Right atrium auricular region (tissue), 2 donors: ENCODE measurements at regions not wholly inside any gene's neighbourhood (a gene's known extent, or its start where the extent isn't known, plus 50 kb on each side); places are given as distances from the start of the nearest gene placed in this dataset.
A peak's percentile ranks its signal among the peaks of the same experiment; 100 is the strongest.

Experiments
- DNase-seq: peaks from one replicate; pipeline ENCODE4 v3.0.0-alpha.2; 2019; ENCODE audit warnings: low spot score
- H3K27ac ChIP-seq, 2 donors: fragments of 200-600 bp; sonication (generic); 1 replicate in 1 of 2; 2 replicates in 1 of 2; pipeline ENCODE4 v1.5.1; 2016 to 2019
- H3K27me3 ChIP-seq, 2 donors: fragments of 200-600 bp; sonication (generic); one replicate each; pipeline versions ENCODE4 v1.5.1 to v1.6.0; 2017 to 2019
- H3K36me3 ChIP-seq: fragments of 200-600 bp; sonication (generic); one replicate; pipeline ENCODE4 v1.5.1; 2016
- H3K4me1 ChIP-seq, 2 donors: fragments of 200-600 bp; sonication (generic); one replicate each; pipeline versions ENCODE4 v1.5.1 to v1.6.0; 2017 to 2019
- H3K4me3 ChIP-seq, 2 donors: fragments of 200-600 bp; sonication (generic); 1 replicate in 1 of 2; 2 replicates in 1 of 2; pipeline ENCODE4 v1.5.1; 2017 to 2019; ENCODE audit warnings: mild to moderate bottlenecking in 1 of 2, moderate library complexity in 1 of 2
- H3K9me3 ChIP-seq, 2 donors: fragments of 200-600 bp; sonication (generic); one replicate each; pipeline ENCODE4 v1.5.1; 2019
- TF ChIP-seq, protein P1 (sequence below), 2 donors: fragments of 200-600 bp; sonication (generic); IDR thresholded peaks; one replicate each; pipeline ENCODE4 v1.5.1; 2019; ENCODE audit warnings: antibody characterized with exemption in 2 of 2

- H3K36me3 ChIP-seq, result no peaks in the 10 kb centered on the region
- no peak overlapping the region for H3K4me3 ChIP-seq
- TF ChIP-seq, protein P1, sequence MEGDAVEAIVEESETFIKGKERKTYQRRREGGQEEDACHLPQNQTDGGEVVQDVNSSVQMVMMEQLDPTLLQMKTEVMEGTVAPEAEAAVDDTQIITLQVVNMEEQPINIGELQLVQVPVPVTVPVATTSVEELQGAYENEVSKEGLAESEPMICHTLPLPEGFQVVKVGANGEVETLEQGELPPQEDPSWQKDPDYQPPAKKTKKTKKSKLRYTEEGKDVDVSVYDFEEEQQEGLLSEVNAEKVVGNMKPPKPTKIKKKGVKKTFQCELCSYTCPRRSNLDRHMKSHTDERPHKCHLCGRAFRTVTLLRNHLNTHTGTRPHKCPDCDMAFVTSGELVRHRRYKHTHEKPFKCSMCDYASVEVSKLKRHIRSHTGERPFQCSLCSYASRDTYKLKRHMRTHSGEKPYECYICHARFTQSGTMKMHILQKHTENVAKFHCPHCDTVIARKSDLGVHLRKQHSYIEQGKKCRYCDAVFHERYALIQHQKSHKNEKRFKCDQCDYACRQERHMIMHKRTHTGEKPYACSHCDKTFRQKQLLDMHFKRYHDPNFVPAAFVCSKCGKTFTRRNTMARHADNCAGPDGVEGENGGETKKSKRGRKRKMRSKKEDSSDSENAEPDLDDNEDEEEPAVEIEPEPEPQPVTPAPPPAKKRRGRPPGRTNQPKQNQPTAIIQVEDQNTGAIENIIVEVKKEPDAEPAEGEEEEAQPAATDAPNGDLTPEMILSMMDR (IDR thresholded peaks at IDR 0.05), result no peak
- peaks cover 0 to 10% of the 10 kb centered on the region in 2 donors for H3K4me1 ChIP-seq
- H3K9me3 ChIP-seq, result no peaks in the 10 kb centered on the region
- DNase-seq, result no peak
- H3K27ac ChIP-seq, result no peak overlapping the region
- H3K27me3 ChIP-seq, result no peaks in the 10 kb centered on the region
Measured at GRCh38 chr3:194766845-194767244, 81.2 kb downstream of the FAM43A start.

GRCh38 chr3:194767446-194768207, 81.9 kb downstream of the FAM43A start:
- no peak overlapping the region for H3K4me3 ChIP-seq
- no peaks in the 10 kb centered on the region for H3K9me3 ChIP-seq
- peaks cover 0 to 10% of the 10 kb centered on the region in 2 donors for H3K4me1 ChIP-seq
- H3K27ac ChIP-seq, result no peak overlapping the region
- no peaks in the 10 kb centered on the region for H3K27me3 ChIP-seq
- no peaks in the 10 kb centered on the region for H3K36me3 ChIP-seq
- DNase-seq, result no peak
- TF ChIP-seq, protein P1 (IDR thresholded peaks at IDR 0.05), result no peak

DNA sequence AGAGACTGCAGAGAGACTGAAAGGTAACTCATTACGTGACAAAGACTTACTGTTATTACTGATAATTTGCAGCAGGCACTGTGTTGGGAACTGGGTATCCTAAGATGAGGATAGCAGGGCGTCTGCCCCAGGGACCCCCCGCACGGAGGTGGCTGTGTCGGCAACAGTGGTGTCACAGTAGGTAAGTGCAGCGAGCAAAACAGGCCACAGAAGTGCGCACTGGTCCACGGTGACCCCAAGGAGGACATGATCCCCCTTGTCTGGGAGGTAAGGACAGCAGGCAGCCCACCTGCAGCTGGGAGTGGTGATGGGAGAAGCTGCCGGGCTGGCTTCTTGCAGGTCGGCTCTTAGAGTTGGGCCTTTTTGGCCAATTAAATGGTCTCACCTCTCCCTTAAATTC, 82.9 kb downstream of the FAM43A start:
- Histone ChIP-seq H3K4me3 (no peak overlapping the region), H3K4me1 (peaks cover 0 to 20% of the 10 kb centered on the region in 2 donors), H3K9me3 (no peaks in the 10 kb centered on the region), H3K27ac (no peak overlapping the region), H3K36me3 (no peaks in the 10 kb centered on the region), H3K27me3 (no peaks in the 10 kb centered on the region)
- TF ChIP-seq, protein P1 (IDR thresholded peaks at IDR 0.05), result no peak
- DNase-seq, result no peak

DNA sequence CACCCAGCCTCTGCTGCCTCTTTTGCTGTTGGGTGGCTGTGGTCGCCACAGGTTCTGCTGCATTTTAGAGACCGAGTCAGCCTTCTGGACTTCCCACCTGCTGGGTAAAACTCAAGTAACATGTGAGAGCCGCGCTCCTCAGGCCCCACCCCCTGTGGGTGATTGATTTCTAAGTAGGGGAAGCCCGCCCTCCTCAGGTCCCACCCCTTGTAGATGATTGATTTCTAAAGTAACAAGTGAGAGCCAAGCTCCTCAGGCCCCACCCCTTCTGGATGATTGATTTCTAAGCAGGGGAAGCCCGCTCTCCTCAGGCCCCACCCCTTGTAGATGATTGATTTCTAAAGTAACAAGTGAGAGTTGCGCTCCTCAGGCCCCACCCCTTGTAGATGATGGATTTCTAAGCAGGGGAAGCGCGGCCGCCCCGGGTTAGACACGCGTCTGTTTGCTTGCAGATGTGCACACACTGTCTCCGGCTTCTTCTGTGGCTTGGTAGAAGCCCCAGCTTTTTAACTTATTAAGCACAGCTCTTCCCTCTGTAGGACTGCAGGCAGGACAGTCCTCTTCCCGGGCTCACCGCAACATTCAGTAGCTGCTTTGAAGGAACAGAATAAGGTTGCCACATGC, 83.4 kb downstream of the FAM43A start:
- peak overlapping the region; percentile 20 to 44 for H3K4me3 ChIP-seq
- H3K4me1 ChIP-seq, result peaks cover 0 to 23% of the 10 kb centered on the region in 2 donors
- peak; percentile 97 for DNase-seq
- no peaks in the 10 kb centered on the region for H3K36me3 ChIP-seq
- no peaks in the 10 kb centered on the region for H3K27me3 ChIP-seq
- H3K27ac ChIP-seq, result peak overlapping the region; percentile 38 to 56
- TF ChIP-seq, protein P1 (IDR thresholded peaks at IDR 0.05), result no peak
- no peaks in the 10 kb centered on the region for H3K9me3 ChIP-seq

- H3K9me3 ChIP-seq, result no peaks in the 10 kb centered on the region
- no peak overlapping the region for H3K27ac ChIP-seq
- peak; percentile 55 for DNase-seq
- H3K4me3 ChIP-seq, result no peak overlapping the region
- peaks cover 0 to 23% of the 10 kb centered on the region in 2 donors for H3K4me1 ChIP-seq
- no peaks in the 10 kb centered on the region for H3K27me3 ChIP-seq
- TF ChIP-seq, protein P1 (IDR thresholded peaks at IDR 0.05), result no peak
- H3K36me3 ChIP-seq, result no peaks in the 10 kb centered on the region
Measured at GRCh38 chr3:194772241-194773000, 86.7 kb downstream of the FAM43A start.
